GM12874 (cell line): ENCODE measurements at regions not wholly inside any gene's neighbourhood (a gene's known extent, or its start where the extent isn't known, plus 50 kb on each side); places are given as distances from the start of the nearest gene placed in this dataset.

ENCODE experiments used
- CTCF ChIP-seq: IDR thresholded peaks from 2 replicates; pipeline ENCODE4 v1.5.1; 2011; ENCODE audit warnings: low read depth, mild to moderate bottlenecking, control low read depth, low read length, moderate library complexity; ENCODE audit not compliant: insufficient read depth

- no peak for TF ChIP-seq CTCF
These were observed 70.0 kb upstream of the ZNF644 start for GRCh38 chr1:91091812-91092211.

- no peak for TF ChIP-seq CTCF
These were observed 58.8 kb upstream of the ZNF644 start for GRCh38 chr1:91080650-91081049.

GRCh38 chr1:91078859-91079258, 57.0 kb upstream of the ZNF644 start:
- no peak for TF ChIP-seq CTCF

- TF ChIP-seq CTCF, result no peak
These were observed 55.0 kb upstream of the ZNF644 start for GRCh38 chr1:91076834-91077233.

GRCh38 chr1:91075233-91076135, 53.6 kb upstream of the ZNF644 start:
- no peak for TF ChIP-seq CTCF

GRCh38 chr1:91073299-91073698, 51.5 kb upstream of the ZNF644 start:
- TF ChIP-seq CTCF, result no peak

- TF ChIP-seq CTCF, result no peak
These were observed 50.0 kb upstream of the ZNF644 start for GRCh38 chr1:91071838-91072237.
